ENCODE measurements at regions not wholly inside any gene's neighbourhood (a gene's known extent, or its start where the extent isn't known, plus 50 kb on each side); places are given as distances from the start of the nearest gene placed in this dataset.

- no peak for DNase-seq
Measured at GRCh38 chr7:70907259-70908247, 224.4 kb upstream of the GALNT17 start.

- no peak for DNase-seq
Measured at GRCh38 chr7:70913924-70914323, 218.0 kb upstream of the GALNT17 start.

GRCh38 chr7:70915067-70915466 is 216.9 kb upstream of the GALNT17 start:
- no peak for DNase-seq

- DNase-seq, result no peak
Measured at GRCh38 chr7:70919481-70920073, 212.4 kb upstream of the GALNT17 start.

GRCh38 chr7:70920876-70921275 is 211.1 kb upstream of the GALNT17 start:
- DNase-seq, result no peak

- no peak for DNase-seq
Measured at GRCh38 chr7:70923181-70923845, 208.6 kb upstream of the GALNT17 start.

- no peak for DNase-seq
Measured at GRCh38 chr7:70925411-70926115, 206.4 kb upstream of the GALNT17 start.

GRCh38 chr7:70926666-70927065 is 205.3 kb upstream of the GALNT17 start:
- DNase-seq, result no peak

GRCh38 chr7:70935311-70935710 is 196.6 kb upstream of the GALNT17 start:
- no peak for DNase-seq

- no peak for DNase-seq
Measured at GRCh38 chr7:70935854-70936253, 196.1 kb upstream of the GALNT17 start.

- no peak for DNase-seq
Measured at GRCh38 chr7:70937424-70937823, 194.5 kb upstream of the GALNT17 start.

- DNase-seq, result no peak
Measured at GRCh38 chr7:70940597-70940996, 191.3 kb upstream of the GALNT17 start.

- no peak for DNase-seq
Measured at GRCh38 chr7:70942791-70943190, 189.2 kb upstream of the GALNT17 start.

- DNase-seq, result no peak
Measured at GRCh38 chr7:70944516-70944915, 187.4 kb upstream of the GALNT17 start.

GRCh38 chr7:70947181-70947580 is 184.8 kb upstream of the GALNT17 start:
- no peak for DNase-seq

- no peak for DNase-seq
Measured at GRCh38 chr7:70949862-70950261, 182.1 kb upstream of the GALNT17 start.

GRCh38 chr7:70951271-70951962 is 180.5 kb upstream of the GALNT17 start:
- no peak for DNase-seq

GRCh38 chr7:70952311-70952710 is 179.6 kb upstream of the GALNT17 start:
- DNase-seq, result no peak

GRCh38 chr7:70953331-70953741 is 178.6 kb upstream of the GALNT17 start:
- DNase-seq, result no peak

- DNase-seq, result no peak
Measured at GRCh38 chr7:70953796-70954195, 178.1 kb upstream of the GALNT17 start.

GRCh38 chr7:70972693-70973092 is 159.3 kb upstream of the GALNT17 start:
- no peak for DNase-seq

GRCh38 chr7:70975754-70976153 is 156.2 kb upstream of the GALNT17 start:
- no peak for DNase-seq
